Stimulated activated CD8-positive, alpha-beta memory T cell treated with anti-CD3 and anti-CD28 coated beads, Interleukin-12 subunit alpha, Interleukin-12 subunit beta, amount 100 ng/mL, for 24 hours (primary cell): ENCODE measurements at regions not wholly inside any gene's neighbourhood (a gene's known extent, or its start where the extent isn't known, plus 50 kb on each side); places are given as distances from the start of the nearest gene placed in this dataset.
"Not testable (repeated sequence)": the region's sequence is repeated elsewhere in the genome, so short reads cannot be mapped to it uniquely, and the experiment has no call there.

Experiments
- DNase-seq: peaks from one replicate; pipeline ENCODE4 v3.0.0-alpha.2; 2020; ENCODE audit errors: extremely low read depth

DNA sequence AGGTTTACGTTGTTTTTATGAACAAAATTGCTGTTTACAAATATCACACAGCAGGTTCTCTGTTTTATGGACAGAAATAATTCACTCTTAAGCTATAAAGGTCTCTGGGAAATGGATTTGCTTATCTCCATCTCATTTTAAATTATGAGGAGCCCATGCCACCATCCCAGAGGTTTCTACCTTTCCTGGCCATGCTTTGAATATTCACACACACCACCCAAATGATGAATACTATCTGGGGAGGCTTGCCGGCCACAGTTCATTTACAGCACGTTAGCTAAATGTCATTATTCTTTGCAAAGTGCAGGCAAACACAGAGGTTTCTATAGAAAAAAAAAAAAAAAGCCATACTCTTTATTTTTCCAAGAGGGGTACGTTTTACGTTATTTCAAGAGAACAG is 1446.7 kb downstream of the FAM181B start:
- no peak for DNase-seq

GRCh38 chr11:81286550-81286949 is 1447.1 kb downstream of the FAM181B start:
- no peak for DNase-seq

DNA sequence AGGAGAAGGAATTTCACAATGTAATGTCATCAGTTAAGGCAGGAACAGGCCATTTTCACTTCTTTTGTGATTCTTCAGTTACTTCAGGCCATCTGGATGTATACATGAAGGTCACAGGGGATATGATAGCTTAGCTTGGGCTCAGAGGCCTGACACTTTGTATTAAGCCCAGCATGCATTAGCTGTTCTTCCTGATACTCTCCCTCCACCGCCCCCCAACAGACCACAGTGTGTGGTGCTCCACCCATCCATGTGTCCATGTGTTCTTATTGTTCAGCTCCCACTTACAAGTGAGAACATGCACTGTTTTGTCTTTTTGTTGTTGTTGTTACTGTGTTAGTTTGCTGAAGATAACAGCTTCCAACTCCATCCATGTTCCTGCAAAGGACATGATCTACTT is 1453.4 kb downstream of the FAM181B start:
- not testable (repeated sequence) for DNase-seq

DNA sequence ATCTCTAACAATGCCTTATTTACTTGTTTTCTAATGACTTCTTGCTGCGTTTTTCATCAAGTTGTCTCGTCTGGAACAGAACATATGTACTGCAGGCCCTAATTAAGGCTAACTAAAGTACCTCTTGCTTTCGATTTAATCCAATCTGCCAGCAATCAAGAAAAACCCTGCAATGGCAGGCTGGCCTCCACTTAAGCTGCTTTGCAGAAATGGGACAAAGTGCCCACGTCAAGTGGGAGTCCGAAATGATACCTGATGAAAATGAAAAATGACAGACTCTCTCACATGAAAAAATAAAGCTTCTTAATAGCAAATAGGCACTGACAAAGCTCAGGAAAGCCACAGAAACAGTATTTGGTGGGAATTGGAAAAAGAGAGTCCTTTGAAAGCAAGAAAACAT is 1454.7 kb downstream of the FAM181B start:
- DNase-seq = no peak

DNA sequence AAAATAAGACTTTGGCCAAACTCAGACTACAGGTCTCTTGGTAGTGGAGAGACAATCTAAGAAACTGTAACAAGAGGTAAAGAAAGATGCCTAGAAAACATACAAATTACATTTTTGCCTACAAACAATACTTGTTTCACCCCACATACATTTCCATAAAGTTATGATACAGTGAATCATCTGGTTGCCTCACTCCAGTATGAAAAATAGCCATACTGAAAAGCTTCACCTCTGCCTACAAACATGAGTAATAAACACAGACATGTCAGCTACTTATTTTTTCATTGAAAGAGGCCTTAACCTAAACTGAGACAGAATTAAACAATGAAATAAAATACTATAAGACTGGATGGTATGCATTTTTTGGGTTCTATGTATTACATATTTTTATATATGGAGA is 1463.0 kb downstream of the FAM181B start:
- DNase-seq = no peak

- DNase-seq = no peak
These were observed 1466.4 kb downstream of the FAM181B start for GRCh38 chr11:81267246-81267645.

DNA sequence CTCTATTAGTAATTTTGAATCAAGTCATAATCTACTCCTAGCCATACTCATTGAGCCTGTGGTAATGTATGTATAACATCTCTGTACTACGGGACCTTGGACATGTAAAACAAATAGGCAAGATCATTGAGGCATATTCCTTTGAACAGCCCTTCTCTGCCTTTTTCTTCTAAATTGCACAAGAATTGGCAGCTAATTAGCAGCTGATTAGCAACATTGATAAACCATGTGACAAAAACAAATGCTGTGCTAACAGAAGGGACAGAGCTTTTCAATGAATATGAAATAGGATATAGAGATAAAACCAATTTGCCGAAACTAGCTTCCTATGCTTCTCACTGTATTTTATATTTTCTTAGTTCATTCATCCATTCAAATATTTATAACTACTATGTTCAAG is 1474.2 kb downstream of the FAM181B start:
- DNase-seq = no peak

GRCh38 chr11:81255895-81256294 is 1477.8 kb downstream of the FAM181B start:
- DNase-seq = no peak

DNA sequence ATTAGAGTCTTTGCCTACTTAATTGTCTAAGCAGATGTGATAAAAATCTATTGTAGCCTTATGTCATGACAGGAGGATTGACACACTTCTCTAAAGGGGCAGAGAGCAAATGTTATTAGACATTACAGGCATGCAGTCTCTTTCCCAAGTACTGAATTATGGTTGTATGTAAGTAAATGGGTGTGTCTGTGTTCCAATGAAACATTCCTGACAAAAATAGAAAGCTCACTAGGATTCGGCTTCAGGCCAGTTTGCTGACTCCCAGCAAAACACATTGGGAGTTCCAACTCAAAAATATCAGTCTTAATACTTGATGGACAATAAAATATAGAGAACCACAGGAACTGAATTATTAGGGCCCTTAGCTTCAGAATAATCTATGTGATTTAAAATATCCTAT is 1480.4 kb downstream of the FAM181B start:
- DNase-seq = no peak

GRCh38 chr11:81246941-81247340 is 1486.7 kb downstream of the FAM181B start:
- no peak for DNase-seq

- no peak for DNase-seq
These were observed 1487.9 kb downstream of the FAM181B start for GRCh38 chr11:81245791-81246190.

GRCh38 chr11:81241672-81242275 is 1491.9 kb downstream of the FAM181B start:
- DNase-seq = no peak

- no peak for DNase-seq
These were observed 1496.5 kb downstream of the FAM181B start for GRCh38 chr11:81237139-81237538.

DNA sequence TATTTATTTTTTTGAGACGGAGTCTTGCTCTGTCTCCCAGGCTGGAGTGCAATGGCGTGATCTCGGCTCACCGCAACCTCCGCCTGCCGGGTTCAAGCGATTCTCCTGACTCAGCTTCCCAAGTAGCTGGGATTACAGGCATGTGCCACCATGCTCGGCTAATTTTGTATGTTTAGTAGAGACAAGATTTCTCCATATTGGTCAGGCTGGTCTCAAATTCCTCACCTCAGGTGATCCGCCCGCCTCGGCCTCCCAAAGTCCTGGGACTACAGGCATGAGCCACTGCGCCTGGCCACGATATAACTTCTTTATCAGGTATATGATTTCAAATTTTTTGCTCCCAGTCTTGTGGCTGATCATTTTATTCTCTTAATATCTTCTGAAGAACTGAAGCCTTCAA is 1506.3 kb downstream of the FAM181B start:
- DNase-seq = not testable (repeated sequence)

DNA sequence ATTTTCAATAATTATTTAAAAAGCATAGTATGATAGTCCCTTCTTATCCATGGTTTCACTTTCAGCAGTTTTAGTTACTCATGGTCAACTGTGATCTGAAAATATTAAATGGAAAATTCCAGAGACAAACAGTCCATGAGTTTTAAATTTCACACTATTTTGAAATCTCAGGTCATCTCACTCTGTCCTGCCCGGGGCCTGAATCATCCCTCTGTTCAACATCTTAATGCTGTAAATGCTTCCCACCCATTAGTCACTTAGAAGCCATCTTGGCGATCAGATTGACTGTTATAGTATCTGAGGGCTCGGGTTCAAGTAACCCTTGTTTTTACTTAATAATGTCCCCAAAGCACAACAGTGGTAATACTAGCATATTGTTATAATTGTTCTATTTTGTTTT is 1509.3 kb downstream of the FAM181B start:
- DNase-seq = no peak

GRCh38 chr11:81222491-81222890 is 1511.2 kb downstream of the FAM181B start:
- no peak for DNase-seq

GRCh38 chr11:81220146-81220895 is 1513.3 kb downstream of the FAM181B start:
- DNase-seq = no peak

- DNase-seq = no peak
These were observed 1514.0 kb downstream of the FAM181B start for GRCh38 chr11:81219661-81220060.

GRCh38 chr11:81218440-81218839 is 1515.2 kb downstream of the FAM181B start:
- DNase-seq = no peak

GRCh38 chr11:81211050-81211449 is 1522.6 kb downstream of the FAM181B start:
- no peak for DNase-seq

DNA sequence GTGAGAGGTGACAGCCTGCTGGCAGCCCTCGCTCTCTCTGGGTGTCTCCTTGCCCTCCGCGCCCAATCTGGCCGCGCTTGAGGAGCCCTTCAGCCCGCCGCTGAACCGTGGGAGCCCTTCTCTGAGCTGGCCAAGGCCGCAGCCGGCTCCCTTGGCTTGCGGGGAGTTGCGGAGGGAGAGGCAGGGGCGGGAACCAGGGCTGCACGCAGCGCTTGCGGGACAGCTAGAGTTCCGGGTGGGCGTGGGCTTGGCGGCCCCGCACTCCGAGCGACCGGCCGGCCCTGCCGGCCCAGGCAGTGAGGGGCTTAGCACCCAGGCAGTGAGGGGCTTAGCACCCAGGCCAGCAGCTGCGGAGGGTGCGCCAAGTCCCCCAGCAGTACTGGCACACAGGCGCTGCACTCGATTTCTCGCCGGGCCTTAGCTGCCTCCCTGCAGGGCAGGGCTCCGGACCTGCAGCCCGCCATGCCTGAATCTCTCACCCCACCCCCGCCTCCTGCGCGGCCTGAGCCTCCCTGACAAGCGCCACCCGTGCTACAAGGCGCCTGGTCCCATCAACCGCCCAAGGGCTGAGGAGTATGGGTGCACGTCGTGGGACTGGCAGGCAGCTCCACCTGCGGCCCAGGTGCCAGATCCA is 1526.1 kb downstream of the FAM181B start:
- DNase-seq = no peak

- no peak for DNase-seq
These were observed 1529.8 kb downstream of the FAM181B start for GRCh38 chr11:81203876-81204275.

DNA sequence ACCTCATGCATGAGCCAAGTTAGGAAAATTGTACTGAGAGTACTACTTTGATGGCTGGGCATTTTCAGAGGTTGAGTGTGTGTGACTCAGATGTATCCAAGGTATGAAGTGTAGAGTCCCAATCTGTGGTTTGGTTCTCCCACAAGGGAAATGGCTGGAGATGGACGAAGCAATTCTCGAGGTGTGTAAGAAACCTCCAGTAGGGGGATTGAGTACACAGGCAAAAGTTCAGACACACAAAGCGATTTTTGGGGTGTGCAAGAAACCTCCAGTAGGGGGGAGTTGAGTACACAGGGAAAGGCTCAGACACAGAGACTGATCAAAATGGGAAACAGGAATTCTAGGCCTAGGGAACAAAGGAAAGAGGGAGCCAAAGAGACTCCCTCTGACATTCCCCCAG is 1536.3 kb downstream of the FAM181B start:
- DNase-seq = no peak
